ENCODE measurements at regions not wholly inside any gene's neighbourhood (a gene's known extent, or its start where the extent isn't known, plus 50 kb on each side); places are given as distances from the start of the nearest gene placed in this dataset.

- TF ChIP-seq CTCF (IDR thresholded peaks at IDR 0.05; ENCODE audit: low read depth, low read length) (no peak), EZH2phosphoT487 (IDR thresholded peaks at IDR 0.05; ENCODE audit: low read depth) (no peak)
These were observed 676.8 kb upstream of the HS3ST1 start for GRCh38 chr4:12105519-12105918.
